Hematopoietic multipotent progenitor cell treated with erythropoietin and hydrocortisone succinate and interleukin-3 and kit ligand, for 8 days (in vitro differentiated cells): ENCODE measurements at regions not wholly inside any gene's neighbourhood (a gene's known extent, or its start where the extent isn't known, plus 50 kb on each side); places are given as distances from the start of the nearest gene placed in this dataset.
"Not testable (repeated sequence)": the region's sequence is repeated elsewhere in the genome, so short reads cannot be mapped to it uniquely, and the experiment has no call there.

Source experiments
- DNase-seq: peaks from one replicate; pipeline ENCODE4 v3.0.0-alpha.2; 2015

DNA sequence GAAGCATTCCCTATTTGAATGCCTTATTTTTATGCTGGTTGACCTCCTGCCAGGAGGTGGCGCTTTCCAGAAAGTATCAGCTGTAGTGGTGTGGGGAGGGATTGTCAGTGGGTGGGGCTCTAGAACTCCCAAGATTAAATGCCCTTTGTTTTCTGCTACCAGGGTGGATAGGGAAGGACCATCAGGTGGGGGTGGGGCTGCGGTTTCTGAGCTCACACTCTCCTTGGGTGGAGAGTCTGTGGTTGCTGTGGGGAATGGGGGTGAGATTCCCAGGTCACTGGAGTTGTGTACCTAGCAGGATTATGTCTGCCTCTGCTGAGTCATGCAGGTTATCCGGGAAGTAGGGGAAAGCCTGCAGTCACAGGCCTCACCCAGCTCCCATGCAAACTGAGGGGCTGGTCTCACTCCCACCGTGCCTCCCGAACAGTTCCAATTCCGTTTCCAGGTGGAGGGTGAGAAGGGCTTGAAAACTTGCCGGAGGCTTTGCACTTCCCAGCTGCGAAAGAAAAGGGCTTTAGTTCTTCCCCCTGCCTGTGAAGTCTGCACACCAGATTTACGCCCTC lies 68.3 kb downstream of the ALG10B start:
- DNase-seq: no peak

- no peak for DNase-seq
Observed at GRCh38 chr12:38385486-38385885, 68.9 kb downstream of the ALG10B start.

GRCh38 chr12:38386205-38386985 lies 69.8 kb downstream of the ALG10B start:
- no peak for DNase-seq

DNA sequence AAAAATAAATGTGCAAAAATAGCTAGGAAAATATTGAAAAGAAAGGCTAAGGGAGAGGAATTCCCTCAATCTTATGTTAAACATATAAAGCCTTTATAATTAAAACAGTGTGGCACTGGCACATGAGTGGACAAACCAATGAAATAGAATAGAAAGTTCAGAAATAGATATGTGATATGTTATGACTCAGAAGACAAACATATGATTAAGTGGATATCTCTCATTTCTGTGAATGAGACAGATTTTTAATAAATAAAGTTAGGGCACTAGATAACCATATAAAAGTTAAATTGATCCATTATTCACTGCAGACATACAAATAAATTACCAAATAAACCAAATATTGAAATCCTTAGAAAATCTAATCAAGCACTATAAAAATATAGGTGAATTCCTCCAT lies 73.0 kb downstream of the ALG10B start:
- DNase-seq: no peak

- DNase-seq: no peak
Observed at GRCh38 chr12:38391007-38391406, 74.4 kb downstream of the ALG10B start.

DNA sequence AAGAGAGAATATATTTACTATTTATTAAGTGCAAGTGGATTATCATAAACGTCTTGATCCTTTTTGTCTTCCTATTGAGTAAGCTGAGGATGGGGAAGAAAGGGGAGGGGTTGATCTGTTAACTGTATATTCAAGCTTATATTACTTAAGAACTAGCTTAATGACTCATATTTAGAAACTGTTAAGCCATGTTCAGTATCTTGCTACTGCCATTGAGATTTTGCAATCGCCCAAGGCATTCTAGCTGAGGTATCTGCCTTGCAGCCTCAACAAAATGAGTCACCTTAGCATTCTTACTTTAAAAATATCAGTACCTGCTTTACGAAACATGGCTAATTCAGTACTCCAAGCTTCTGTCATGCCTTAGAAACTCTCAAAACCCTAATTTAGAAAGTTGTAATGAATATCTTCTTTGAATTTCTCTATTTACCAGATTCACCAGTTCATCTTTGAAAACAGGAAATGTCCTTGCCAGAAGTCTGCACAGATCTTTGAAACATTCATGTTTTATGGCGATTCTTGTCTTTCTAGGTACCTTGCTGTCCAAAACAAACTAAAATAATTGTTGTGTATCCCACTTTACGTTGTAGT lies 76.1 kb downstream of the ALG10B start:
- DNase-seq: no peak

GRCh38 chr12:38399711-38400206 lies 83.2 kb downstream of the ALG10B start:
- DNase-seq: no peak

DNA sequence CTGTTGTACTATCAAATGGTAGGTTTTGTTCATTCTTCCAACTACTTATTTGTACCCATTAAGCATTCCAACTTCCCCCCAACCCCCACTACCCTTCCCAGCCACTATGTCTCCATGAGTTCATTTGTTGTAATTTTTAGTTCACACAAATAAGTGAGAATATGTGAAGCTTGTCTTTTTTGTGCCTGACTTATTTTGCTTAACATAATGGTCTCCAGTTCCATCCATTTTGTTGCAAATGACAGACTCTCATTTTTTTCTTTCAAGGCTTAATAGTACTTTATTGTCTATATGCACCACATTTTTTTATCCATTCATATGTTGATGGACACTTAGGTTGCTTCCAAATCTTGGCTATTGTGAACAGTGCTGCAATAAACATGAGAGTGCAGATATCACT lies 86.2 kb downstream of the ALG10B start:
- DNase-seq: no peak

DNA sequence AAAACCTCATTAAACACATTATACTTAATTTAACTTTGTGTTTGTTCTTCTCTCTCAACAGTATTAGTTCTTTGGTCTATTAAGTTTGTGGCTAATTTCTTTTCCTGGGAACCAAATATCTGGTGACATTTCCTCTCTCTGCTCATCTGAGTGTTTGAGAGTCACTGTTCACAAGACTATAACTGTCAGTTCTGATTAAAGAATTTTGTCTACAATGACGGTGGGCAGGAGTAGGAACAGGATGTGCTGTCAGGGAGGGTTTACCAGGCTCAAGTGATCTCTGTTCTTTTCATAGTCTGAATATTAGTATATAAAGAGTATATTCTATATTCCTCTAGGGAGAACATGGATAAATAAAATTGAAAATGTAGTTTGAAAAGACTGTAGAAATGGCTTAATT lies 92.9 kb downstream of the ALG10B start:
- DNase-seq: no peak

DNA sequence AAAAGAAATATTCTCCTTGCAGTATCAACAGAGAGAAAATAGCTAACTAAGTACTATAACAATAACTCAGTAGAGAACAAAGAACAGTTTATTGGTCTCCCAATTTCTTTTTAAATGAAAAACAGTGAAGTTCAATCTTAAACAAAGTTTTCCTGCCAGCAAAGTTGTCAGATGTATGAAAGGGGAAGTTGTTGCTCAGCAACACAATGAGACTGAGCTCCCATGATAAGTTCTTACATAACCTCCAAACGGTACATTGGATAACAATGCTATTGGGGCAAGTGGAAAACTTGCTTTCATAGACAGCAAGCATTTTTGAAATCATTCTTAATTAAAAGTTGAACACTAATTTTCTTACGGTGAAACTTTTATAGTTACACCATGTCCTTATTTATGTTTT lies 94.9 kb downstream of the ALG10B start:
- no peak for DNase-seq

GRCh38 chr12:38411946-38412345 lies 95.4 kb downstream of the ALG10B start:
- DNase-seq: no peak

GRCh38 chr12:38417101-38417500 lies 100.5 kb downstream of the ALG10B start:
- DNase-seq: no peak

DNA sequence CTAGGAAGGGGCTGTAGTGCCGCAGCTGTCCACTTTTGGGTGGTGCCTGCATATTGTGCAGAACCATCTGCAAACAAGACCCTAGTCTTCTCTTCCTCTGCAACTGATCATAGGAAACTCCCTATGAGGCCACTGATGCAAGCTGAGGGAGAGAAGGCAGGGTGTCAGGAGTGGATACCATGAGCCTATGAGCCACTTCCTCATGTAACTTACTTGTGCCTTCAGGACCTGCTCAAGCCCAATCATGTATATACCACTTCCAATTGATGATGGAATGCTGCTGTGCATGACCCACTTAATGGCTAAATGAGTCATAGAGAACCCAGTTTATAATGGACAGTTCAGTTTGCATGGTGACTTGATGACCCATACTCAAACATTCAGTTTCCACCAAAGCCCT lies 107.9 kb downstream of the ALG10B start:
- no peak for DNase-seq

GRCh38 chr12:38427442-38427841 lies 110.9 kb downstream of the ALG10B start:
- DNase-seq: no peak

DNA sequence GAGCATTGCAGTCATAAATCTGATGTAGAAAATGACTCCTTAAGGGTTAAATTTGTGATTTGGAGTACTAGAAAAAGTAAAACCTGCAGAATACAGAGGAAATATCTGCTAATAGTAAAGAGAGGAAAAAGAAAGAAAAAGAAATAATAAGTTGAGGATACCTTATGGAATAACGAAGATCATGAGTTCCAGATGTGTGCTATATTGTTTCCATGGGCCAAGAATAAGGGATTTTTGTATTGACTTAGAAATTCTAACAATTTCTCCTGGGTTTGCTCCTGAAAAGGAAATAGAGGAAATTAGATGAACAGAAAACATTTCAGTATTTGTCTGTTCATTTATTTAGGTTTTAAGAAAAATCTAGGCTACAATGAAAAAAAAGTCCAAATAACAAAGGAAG lies 115.3 kb downstream of the ALG10B start:
- no peak for DNase-seq

DNA sequence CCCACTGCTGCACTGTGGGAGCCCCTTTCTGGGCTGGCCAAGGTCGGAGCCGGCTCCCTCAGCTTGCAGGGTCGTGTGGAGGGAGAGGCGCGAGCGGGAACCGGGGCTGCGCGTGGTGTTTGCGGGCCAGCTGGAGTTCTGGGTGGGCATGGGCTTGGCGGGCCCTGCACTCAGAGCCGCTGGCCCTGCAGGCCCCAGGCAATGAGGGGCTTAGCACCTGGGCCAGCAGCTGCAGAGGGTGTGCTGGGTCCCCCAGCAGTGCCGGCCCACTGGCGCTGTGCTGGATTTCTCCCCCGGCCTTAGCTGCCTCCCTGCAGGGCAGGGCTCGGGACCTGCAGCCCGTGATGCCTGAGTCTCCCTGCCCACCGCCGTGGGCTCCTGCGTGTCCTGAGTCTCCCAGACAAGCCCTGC lies 125.3 kb downstream of the ALG10B start:
- not testable (repeated sequence) for DNase-seq

GRCh38 chr12:38445040-38445439 lies 128.5 kb downstream of the ALG10B start:
- no peak for DNase-seq

GRCh38 chr12:38448991-38449390 lies 132.4 kb downstream of the ALG10B start:
- DNase-seq: peak; percentile 78

DNA sequence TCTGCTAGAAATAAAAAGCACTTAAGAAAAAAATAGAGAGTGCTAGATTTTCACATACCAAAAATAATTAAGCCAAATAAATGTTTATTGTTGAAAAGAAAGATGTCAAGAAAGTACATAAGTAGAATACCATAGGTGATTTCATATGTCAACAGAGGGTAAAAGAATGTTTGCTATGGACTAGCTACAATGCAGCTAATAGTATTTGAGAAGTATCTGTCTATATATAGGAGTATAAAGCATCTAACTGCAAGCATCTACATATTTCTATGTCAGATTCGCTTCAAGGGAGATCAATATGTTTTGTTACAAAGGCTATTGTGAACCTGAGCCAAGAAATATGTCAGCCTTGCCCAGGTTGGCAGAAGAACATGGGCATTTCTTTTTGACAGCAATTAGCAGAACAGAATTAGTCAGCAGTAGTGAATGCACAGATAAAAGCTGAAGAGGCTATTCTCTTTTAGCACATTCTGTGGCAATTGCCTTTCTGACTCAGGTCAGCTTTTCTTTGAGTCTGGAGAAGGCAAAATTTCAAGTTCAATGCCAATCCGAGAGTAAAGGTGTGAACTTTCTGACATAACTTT lies 140.1 kb downstream of the ALG10B start:
- DNase-seq: no peak

DNA sequence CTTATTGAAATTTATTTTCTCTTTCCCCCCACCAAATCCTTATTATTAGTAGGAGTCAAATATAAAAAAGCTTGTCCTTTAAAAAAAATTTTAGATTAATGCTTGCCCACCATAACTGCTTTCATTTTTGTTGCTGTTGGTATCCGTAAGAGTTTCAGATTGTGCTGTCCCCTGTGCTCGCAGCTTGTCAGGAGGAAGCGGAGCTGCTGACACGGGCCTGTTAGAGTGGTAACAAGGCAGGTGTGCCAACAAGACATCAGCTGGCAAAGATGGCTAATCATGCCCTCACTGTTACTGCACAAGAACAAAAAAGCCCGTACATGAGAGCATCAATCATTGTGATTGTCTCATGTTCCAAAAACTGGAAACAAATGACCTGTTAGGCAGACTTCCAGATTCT lies 148.4 kb downstream of the ALG10B start:
- no peak for DNase-seq

DNA sequence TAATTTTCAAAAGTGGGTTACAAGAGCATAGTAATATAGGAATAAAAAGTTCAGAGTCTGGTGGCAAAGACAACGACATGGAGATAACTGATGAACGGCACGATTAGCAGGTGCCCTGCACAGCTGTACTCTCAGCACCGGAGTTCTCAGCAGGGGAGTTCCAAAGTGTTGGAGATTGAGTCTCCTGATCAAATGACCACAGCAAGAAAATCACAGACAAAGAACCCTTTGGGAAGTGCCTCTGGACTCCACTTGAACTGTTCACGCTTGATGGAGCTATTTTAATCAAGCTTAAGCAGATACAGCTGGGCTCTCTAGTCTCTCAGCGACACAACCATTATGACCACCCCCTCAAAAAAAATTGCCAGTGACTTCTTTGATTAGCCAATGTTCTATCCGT lies 153.1 kb downstream of the ALG10B start:
- no peak for DNase-seq

DNA sequence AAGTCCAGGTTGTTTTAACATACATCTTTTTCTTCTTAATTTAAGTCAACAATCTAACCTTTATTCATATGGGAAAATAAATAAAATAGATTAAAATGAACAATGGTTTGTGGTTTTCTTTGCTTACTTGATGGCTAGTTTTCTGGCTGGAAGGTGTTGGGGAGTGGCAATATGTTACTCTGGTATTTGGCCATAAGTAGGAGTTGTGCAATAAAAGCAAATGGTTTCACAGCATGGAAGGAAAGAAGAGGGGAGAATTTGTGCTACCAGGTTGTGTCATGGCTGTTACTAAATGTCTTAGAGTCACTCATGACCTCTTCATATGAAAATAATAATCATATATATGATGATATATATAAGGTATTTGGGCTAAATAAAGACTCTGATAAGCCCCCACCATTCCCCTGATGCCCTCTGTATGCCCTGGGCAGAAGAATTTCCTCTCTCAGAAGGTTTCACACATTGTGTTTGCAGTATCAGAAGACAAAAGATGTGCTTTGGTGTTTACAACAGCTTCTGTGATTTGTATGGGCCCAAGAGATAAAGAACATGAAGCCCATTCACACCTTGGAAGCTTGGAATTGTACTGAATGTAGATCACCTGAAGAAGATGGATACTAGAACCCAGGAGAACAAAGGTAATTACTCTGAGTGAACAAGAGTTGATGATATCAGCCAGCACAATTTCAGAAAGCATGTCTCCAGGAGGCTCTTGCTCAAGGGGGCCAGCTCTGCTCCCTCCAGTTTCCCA lies 160.9 kb downstream of the ALG10B start:
- no peak for DNase-seq

GRCh38 chr12:38480594-38480993 lies 164.0 kb downstream of the ALG10B start:
- DNase-seq: no peak
